CD4-positive, alpha-beta T cell (primary cell): ENCODE measurements at regions not wholly inside any gene's neighbourhood (a gene's known extent, or its start where the extent isn't known, plus 50 kb on each side); places are given as distances from the start of the nearest gene placed in this dataset.
"Not testable (repeated sequence)": the region's sequence is repeated elsewhere in the genome, so short reads cannot be mapped to it uniquely, and the experiment has no call there.

ENCODE experiments used
- ATAC-seq: fragments of 200-7000 bp; cut with Tn5 transposase; one replicate; pipeline ENCODE4 v1.10.0; 2022; ENCODE audit warnings: mild to moderate bottlenecking; ENCODE audit not compliant: poor library complexity
- CTCF ChIA-PET: fragments of 350-600 bp; sonication (Branson Sonifier 250); formaldehyde crosslinking; loops from one replicate; lab custom pipeline; 2021; ENCODE audit warnings: antibody characterized with exemption, inconsistent platforms; lab: Charles Lee
- POLR2A ChIA-PET: fragments of 350-600 bp; sonication (Branson Sonifier 250); formaldehyde crosslinking; loops from one replicate; lab custom pipeline; 2021; ENCODE audit warnings: antibody characterized with exemption, inconsistent platforms; lab: Charles Lee
- DNase-seq, 14 experiments: peaks; one replicate each; pipeline ENCODE4 v3.0.0-alpha.2; 2013 to 2020; ENCODE audit warnings: mixed read lengths in 2 of 14
- H3K27ac ChIP-seq, 2 donors: one replicate each; pipeline versions ENCODE4 v1.5.1 to v1.7.0; 2013; ENCODE audit warnings: low read length in 2 of 2, low read depth in 1 of 2, mild to moderate bottlenecking in 1 of 2
- H3K27me3 ChIP-seq, 2 experiments: 1 replicate in 1 of 2; 2 replicates in 1 of 2; pipeline versions ENCODE4 v1.6.1 to v1.7.0; 2013; ENCODE audit warnings: low read length in 2 of 2, control low read depth in 1 of 2, mild to moderate bottlenecking in 1 of 2, moderate library complexity in 1 of 2; ENCODE audit not compliant: insufficient read depth in 2 of 2, control insufficient read depth in 1 of 2
- H3K36me3 ChIP-seq: one replicate; pipeline ENCODE4 v1.6.1; 2013; ENCODE audit warnings: low read length, control low read depth; ENCODE audit not compliant: insufficient read depth
- H3K4me1 ChIP-seq: one replicate; pipeline ENCODE4 v1.6.1; 2013; ENCODE audit warnings: low read length, control low read depth; ENCODE audit not compliant: insufficient read depth
- H3K4me3 ChIP-seq: one replicate; pipeline ENCODE4 v1.5.1; 2013; ENCODE audit warnings: mild to moderate bottlenecking, low read length, moderate library complexity
- H3K9me3 ChIP-seq, 2 experiments: 1 replicate in 1 of 2; 2 replicates in 1 of 2; pipeline versions ENCODE4 v1.6.1 to v1.7.0; 2013; ENCODE audit warnings: low read length in 2 of 2, mild to moderate bottlenecking in 2 of 2, control low read depth in 1 of 2, moderate library complexity in 1 of 2; ENCODE audit not compliant: control insufficient read depth in 1 of 2, insufficient read depth in 1 of 2
- H3K27ac Mint-ChIP-seq: one replicate; pipeline ENCODE4 v1.8.0; 2020; ENCODE audit warnings: mixed read lengths
- H3K27me3 Mint-ChIP-seq: one replicate; pipeline ENCODE4 v1.8.0; 2021; ENCODE audit warnings: mixed read lengths
- H3K36me3 Mint-ChIP-seq: one replicate; pipeline ENCODE4 v1.8.0; 2021; ENCODE audit warnings: low read depth, mixed read lengths
- H3K4me1 Mint-ChIP-seq: one replicate; pipeline ENCODE4 v1.8.0; 2021; ENCODE audit warnings: low read depth, mixed read lengths
- H3K4me3 Mint-ChIP-seq: one replicate; pipeline ENCODE4 v1.8.0; 2020; ENCODE audit warnings: mild to moderate bottlenecking, mixed read lengths
- H3K9me3 Mint-ChIP-seq: one replicate; pipeline ENCODE4 v1.8.0; 2020; ENCODE audit warnings: mixed read lengths
- CTCF ChIP-seq: fragments of 200-600 bp; IDR thresholded peaks from one replicate; pipeline ENCODE4 v1.8.0; 2022; ENCODE audit warnings: antibody characterized with exemption, mild to moderate bottlenecking
- intact Hi-C, 2 experiments: fragments of 100-400 bp; cut with DNase I in 1 of 2; cut with micrococcal nuclease in 1 of 2; formaldehyde crosslinking; loops; one replicate each; pipeline versions ENCODE4 v1.15.1 to v1.9.0; 2023 to 2025; cut with DNase I, micrococcal nuclease

- Mint-ChIP-seq H3K9me3 (peaks cover 10% of the 10 kb centered on the region), H3K36me3 (no peaks in the 10 kb centered on the region), H3K4me3 (no peak overlapping the region), H3K4me1 (no peaks in the 10 kb centered on the region), H3K27ac (no peak overlapping the region), H3K27me3 (no peaks in the 10 kb centered on the region)
- no peak for TF ChIP-seq CTCF
- CTCF ChIA-PET, result no interaction called here
- Histone ChIP-seq H3K36me3 (no peaks in the 10 kb centered on the region), H3K27ac (no peak overlapping the region), H3K27me3 (no peaks in the 10 kb centered on the region), H3K4me3 (no peak overlapping the region), H3K4me1 (no peaks in the 10 kb centered on the region), H3K9me3 (peaks cover 0 to 8% of the 10 kb centered on the region in 2 experiments)
- intact Hi-C loops, result no loop called here
- POLR2A ChIA-PET, result no interaction called here
- no peak for ATAC-seq
- no peak for DNase-seq
These were observed 135.4 kb upstream of the TAS2R1 start for GRCh38 chr5:9765419-9766140.

GRCh38 chr5:9761706-9762105, 131.6 kb upstream of the TAS2R1 start:
- Histone ChIP-seq H3K4me1 (no peaks in the 10 kb centered on the region), H3K36me3 (no peaks in the 10 kb centered on the region), H3K9me3 (no peaks in the 10 kb centered on the region), H3K27me3 (no peaks in the 10 kb centered on the region), H3K4me3 (no peak overlapping the region), H3K27ac (no peak overlapping the region)
- Mint-ChIP-seq H3K9me3 (no peaks in the 10 kb centered on the region), H3K4me1 (no peaks in the 10 kb centered on the region), H3K27ac (no peak overlapping the region), H3K27me3 (no peaks in the 10 kb centered on the region), H3K4me3 (no peak overlapping the region), H3K36me3 (no peaks in the 10 kb centered on the region)
- CTCF ChIA-PET, result no interaction called here
- no peak for ATAC-seq
- intact Hi-C loops, result no loop called here
- POLR2A ChIA-PET, result no interaction called here
- TF ChIP-seq CTCF, result no peak
- DNase-seq, result no peak

- H3K36me3 ChIP-seq, ATAC-seq, POLR2A ChIA-PET, H3K36me3 Mint-ChIP-seq, intact Hi-C loops, DNase-seq, H3K27ac ChIP-seq, H3K9me3 ChIP-seq, H3K27me3 ChIP-seq, H3K4me1 ChIP-seq, H3K4me3 ChIP-seq, H3K4me3 Mint-ChIP-seq, H3K27me3 Mint-ChIP-seq, H3K27ac Mint-ChIP-seq, CTCF ChIA-PET, H3K4me1 Mint-ChIP-seq: not testable (repeated sequence)
- H3K9me3 Mint-ChIP-seq, result peaks cover 11% of the 10 kb centered on the region
These were observed 122.5 kb upstream of the TAS2R1 start for GRCh38 chr5:9752670-9753069.

GRCh38 chr5:9743507-9743906, 113.4 kb upstream of the TAS2R1 start:
- no peak for TF ChIP-seq CTCF
- Mint-ChIP-seq H3K27me3 (no peaks in the 10 kb centered on the region), H3K4me3 (no peak overlapping the region), H3K4me1 (no peaks in the 10 kb centered on the region), H3K27ac (no peak overlapping the region), H3K36me3 (no peaks in the 10 kb centered on the region), H3K9me3 (peaks cover 20% of the 10 kb centered on the region)
- Histone ChIP-seq H3K27me3 (no peaks in the 10 kb centered on the region), H3K27ac (no peak overlapping the region), H3K4me1 (no peaks in the 10 kb centered on the region), H3K4me3 (no peak overlapping the region), H3K9me3 (no peaks in the 10 kb centered on the region), H3K36me3 (no peaks in the 10 kb centered on the region)
- intact Hi-C loops, result no loop called here
- ChIA-PET POLR2A (no interaction called here), CTCF (no interaction called here)
- DNase-seq (no peak), ATAC-seq (no peak)
